ENCODE measurements at regions not wholly inside any gene's neighbourhood (a gene's known extent, or its start where the extent isn't known, plus 50 kb on each side); places are given as distances from the start of the nearest gene placed in this dataset.

DNA sequence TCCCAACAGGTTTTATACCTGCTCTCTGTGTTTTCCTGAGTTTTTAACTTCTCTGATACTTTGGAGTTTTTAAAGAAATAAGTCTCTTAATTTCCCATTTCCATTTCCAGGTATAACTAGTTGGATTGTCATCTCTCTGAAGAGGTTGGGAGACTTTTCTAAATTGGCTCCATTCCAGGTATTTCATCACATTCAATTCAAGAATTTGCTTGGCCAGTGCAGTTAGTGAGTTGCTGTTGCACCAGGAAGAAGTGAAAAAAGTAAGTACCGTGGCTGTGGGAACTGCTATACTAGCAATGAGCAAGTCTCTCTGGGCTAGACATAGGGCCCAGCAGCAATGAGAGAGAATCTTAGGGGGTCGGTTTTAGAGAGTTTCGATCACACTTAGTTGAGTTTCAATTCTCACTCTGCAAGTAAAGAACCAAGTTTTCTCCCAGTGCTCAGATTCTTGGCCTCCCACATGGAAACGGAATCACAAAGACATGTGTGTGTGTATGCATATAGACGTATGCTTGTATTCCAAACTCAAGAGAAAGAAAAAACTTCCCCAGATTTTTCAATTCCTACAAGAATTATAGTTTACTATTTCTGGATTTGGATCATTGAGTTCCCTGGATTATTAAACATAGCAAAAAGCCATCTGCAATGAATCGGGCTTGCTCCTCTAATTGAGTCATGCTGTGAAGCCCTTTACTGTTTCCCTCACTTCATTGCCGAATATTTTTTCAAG lies 894.4 kb downstream of the BCL11A start:
- no peak overlapping the region for H3K27ac Mint-ChIP-seq
- POLR2A ChIA-PET, result no interaction called here
- intact Hi-C loops (cut with micrococcal nuclease), result no loop called here
- CTCF ChIA-PET, result no interaction called here
- H3K4me3 Mint-ChIP-seq, result no peak overlapping the region
- no peaks in the 10 kb centered on the region for H3K4me1 Mint-ChIP-seq (ENCODE audit: low read depth)
- no peaks in the 10 kb centered on the region for H3K36me3 Mint-ChIP-seq
- no peaks in the 10 kb centered on the region for H3K9me3 Mint-ChIP-seq
- H3K27me3 Mint-ChIP-seq, result no peaks in the 10 kb centered on the region
- no peak for DNase-seq

DNA sequence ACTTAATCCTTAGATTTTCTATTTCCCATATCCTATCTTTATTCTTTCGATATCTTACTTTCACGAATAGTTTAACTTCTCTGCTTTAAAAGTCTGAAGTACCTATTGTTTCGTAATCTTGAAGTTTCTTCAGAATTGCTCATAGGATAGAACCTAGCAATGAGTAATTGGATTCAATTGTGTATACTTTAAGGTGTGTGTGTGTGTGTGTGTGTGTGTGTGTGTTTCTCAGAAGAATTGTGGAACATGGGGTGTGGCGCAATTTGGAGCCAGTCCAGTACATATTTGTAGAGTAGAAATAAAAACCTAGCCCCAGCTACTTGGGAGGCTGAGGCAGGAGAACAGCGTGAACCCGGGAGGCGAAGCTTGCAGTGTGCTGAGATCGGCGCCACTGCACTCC lies 897.6 kb downstream of the BCL11A start:
- H3K9me3 Mint-ChIP-seq, result no peaks in the 10 kb centered on the region
- H3K4me1 Mint-ChIP-seq (ENCODE audit: low read depth), result no peaks in the 10 kb centered on the region
- ChIA-PET POLR2A (no interaction called here), CTCF (no interaction called here)
- intact Hi-C loops (cut with micrococcal nuclease), result no loop called here
- DNase-seq, result no peak
- H3K27ac Mint-ChIP-seq, result no peak overlapping the region
- no peaks in the 10 kb centered on the region for H3K27me3 Mint-ChIP-seq
- H3K4me3 Mint-ChIP-seq, result no peak overlapping the region
- no peaks in the 10 kb centered on the region for H3K36me3 Mint-ChIP-seq

DNA sequence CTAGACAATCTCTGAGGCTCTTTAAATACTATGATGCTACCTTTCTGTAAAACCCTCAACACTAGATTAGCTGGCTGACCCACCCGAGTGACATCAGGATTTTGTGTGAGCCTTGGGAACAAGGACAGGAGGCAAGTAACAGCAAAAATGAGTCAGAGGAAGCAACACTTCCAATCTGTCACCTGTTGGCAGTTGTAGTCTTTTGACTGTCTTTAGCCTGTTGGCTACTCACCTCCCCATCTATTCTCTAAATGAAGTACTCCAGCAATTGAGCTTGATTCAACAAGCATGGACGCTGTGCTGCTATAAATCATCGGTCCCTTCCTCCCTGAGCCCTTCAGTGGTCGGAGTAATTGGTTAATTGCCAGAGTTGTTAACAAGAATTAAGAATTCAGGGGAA lies 898.7 kb downstream of the BCL11A start:
- Mint-ChIP-seq H3K27ac (no peak overlapping the region), H3K27me3 (no peaks in the 10 kb centered on the region), H3K9me3 (no peaks in the 10 kb centered on the region), H3K4me3 (no peak overlapping the region), H3K36me3 (no peaks in the 10 kb centered on the region), H3K4me1 (ENCODE audit: low read depth) (no peaks in the 10 kb centered on the region)
- POLR2A ChIA-PET, result no interaction called here
- CTCF ChIA-PET, result no interaction called here
- intact Hi-C loops (cut with micrococcal nuclease), result no loop called here
- no peak for DNase-seq

DNA sequence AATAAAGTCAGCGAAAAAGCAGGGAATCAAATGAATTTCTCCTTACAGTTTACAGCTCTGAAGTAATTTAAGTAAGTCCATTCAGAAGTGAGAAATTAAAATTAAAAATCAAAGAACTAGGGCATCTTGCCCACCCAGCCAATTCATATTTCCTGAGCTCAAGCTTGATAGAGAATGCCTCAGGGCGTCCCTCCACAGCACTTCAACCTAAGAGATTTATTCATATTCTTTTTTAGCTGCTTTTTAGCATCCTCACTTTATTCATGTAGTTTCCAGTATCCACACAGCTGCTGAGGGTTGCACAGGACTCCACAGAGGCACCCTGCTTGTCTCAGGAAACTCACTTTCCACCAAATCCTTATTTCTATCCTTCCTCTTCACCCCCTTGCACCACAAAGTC lies 900.3 kb downstream of the BCL11A start:
- Mint-ChIP-seq H3K27ac (no peak overlapping the region), H3K4me3 (no peak overlapping the region), H3K9me3 (no peaks in the 10 kb centered on the region), H3K36me3 (no peaks in the 10 kb centered on the region), H3K27me3 (no peaks in the 10 kb centered on the region), H3K4me1 (ENCODE audit: low read depth) (no peaks in the 10 kb centered on the region)
- CTCF ChIA-PET, result no interaction called here
- intact Hi-C loops (cut with micrococcal nuclease), result no loop called here
- DNase-seq, result no peak
- POLR2A ChIA-PET, result no interaction called here

DNA sequence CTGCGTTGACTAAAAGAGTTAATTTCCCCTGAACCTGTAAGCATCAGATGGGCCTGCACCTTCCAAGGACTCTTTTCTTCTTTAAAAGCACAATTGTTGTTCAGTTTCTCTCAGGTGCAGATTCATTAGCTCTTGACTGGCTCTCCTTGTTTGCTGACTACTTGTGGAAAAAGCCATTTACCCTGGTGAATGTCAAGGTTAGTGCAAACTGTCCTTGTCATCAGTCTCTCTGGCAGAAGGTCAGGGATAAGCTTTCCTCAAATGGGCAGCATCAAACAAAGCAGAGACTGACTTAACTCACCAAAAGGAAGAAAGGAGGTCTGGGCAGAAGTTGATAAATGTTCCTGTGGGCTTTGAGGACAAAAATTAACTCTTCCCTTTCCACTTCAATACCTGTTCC lies 922.7 kb downstream of the BCL11A start:
- intact Hi-C loops (cut with micrococcal nuclease), result no loop called here
- Mint-ChIP-seq H3K4me3 (no peak overlapping the region), H3K27me3 (no peaks in the 10 kb centered on the region), H3K9me3 (peaks cover 4% of the 10 kb centered on the region), H3K27ac (no peak overlapping the region), H3K36me3 (no peaks in the 10 kb centered on the region), H3K4me1 (ENCODE audit: low read depth) (no peaks in the 10 kb centered on the region)
- no peak for DNase-seq
- ChIA-PET CTCF (no interaction called here), POLR2A (no interaction called here)

DNA sequence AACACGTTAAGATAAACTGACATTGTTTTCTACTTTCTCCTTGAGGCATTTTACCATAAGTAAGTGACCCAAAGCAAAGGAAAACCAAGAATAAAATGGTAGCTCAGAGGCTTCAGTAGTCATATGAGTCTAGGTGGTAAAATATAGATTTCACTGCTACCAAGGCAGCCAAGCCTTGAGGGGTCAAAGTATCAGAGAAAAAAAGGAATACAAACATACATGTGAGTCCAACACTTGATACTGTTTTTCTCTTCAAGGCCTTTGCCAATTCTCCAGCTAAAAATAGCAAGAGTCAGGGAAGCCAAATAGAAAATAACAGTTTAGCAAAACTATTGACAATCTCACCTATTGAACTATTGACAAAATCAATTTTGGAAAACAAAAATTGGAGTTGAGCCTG lies 925.9 kb downstream of the BCL11A start:
- H3K27me3 Mint-ChIP-seq, result no peaks in the 10 kb centered on the region
- H3K36me3 Mint-ChIP-seq, result no peaks in the 10 kb centered on the region
- CTCF ChIA-PET, result no interaction called here
- no peaks in the 10 kb centered on the region for H3K4me1 Mint-ChIP-seq (ENCODE audit: low read depth)
- H3K9me3 Mint-ChIP-seq, result peaks cover 2% of the 10 kb centered on the region
- H3K27ac Mint-ChIP-seq, result no peak overlapping the region
- intact Hi-C loops (cut with micrococcal nuclease), result no loop called here
- DNase-seq, result no peak
- H3K4me3 Mint-ChIP-seq, result no peak overlapping the region
- POLR2A ChIA-PET, result no interaction called here

DNA sequence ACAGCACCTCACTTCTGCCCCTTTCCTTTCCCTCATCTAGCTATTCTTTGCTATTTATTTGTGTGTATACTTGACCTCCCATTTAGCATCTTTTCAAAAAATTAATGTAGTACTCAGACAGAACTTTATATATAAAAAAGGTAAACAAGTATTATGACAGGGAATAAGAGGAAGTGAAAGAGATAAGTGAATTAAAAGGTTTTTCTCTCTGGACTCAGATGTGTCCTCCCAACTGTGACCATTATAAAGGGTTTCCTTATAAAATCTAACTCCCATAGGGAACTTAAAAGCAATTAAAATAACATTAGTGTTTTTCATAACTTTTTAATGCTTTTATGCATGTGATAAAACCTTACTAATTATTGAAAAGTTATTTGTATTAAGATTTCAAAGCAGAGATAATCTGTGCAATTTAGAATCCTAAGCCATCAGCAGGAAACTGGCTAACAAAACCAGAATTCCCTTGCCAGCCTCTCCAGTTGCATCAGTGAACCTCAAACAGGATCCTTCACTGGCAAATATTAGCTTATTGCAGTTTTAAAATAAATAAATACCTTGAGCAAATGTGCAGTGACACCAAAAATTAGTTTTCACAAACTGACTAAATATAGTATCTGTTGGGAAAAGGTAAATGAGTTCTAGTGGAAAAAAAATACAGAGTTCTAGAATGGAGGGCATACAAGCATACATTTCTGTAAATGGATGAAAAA lies 930.7 kb downstream of the BCL11A start:
- Mint-ChIP-seq H3K27me3 (no peaks in the 10 kb centered on the region), H3K9me3 (peaks cover 6% of the 10 kb centered on the region), H3K4me3 (no peak overlapping the region), H3K4me1 (ENCODE audit: low read depth) (no peaks in the 10 kb centered on the region), H3K36me3 (no peaks in the 10 kb centered on the region), H3K27ac (no peak overlapping the region)
- intact Hi-C loops (cut with micrococcal nuclease), result no loop called here
- POLR2A ChIA-PET, result no interaction called here
- CTCF ChIA-PET, result no interaction called here
- DNase-seq, result no peak

DNA sequence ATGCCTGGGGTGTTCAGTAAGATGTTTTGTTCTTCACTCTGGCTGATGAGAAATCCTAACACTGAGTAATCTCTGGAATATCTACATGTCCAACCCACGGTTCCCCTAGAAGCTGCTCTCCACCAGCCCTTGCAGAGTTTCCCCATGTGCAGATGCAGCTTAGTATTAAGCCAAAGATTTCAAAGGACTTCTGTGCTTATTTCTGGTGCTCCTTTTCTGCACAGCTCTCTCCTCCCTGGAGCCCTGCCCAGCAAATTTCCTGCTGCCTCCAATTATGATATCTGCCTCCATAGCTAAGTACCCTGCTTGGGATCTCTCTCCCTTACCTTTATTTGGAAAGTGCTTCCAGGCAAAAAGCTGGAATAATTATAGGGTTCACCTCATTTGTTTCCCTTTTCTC lies 949.3 kb downstream of the BCL11A start:
- POLR2A ChIA-PET, result interaction anchor here (0.6 kb wide), 1 partner anchor 499 kb away, joined by 4 read pairs; no protein-coding TSS in a partner anchor
- Mint-ChIP-seq H3K27ac (no peak overlapping the region), H3K27me3 (no peaks in the 10 kb centered on the region), H3K36me3 (no peaks in the 10 kb centered on the region), H3K9me3 (peaks cover 6% of the 10 kb centered on the region), H3K4me3 (no peak overlapping the region), H3K4me1 (ENCODE audit: low read depth) (no peaks in the 10 kb centered on the region)
- CTCF ChIA-PET, result no interaction called here
- no peak for DNase-seq
- intact Hi-C loops (cut with micrococcal nuclease), result no loop called here

DNA sequence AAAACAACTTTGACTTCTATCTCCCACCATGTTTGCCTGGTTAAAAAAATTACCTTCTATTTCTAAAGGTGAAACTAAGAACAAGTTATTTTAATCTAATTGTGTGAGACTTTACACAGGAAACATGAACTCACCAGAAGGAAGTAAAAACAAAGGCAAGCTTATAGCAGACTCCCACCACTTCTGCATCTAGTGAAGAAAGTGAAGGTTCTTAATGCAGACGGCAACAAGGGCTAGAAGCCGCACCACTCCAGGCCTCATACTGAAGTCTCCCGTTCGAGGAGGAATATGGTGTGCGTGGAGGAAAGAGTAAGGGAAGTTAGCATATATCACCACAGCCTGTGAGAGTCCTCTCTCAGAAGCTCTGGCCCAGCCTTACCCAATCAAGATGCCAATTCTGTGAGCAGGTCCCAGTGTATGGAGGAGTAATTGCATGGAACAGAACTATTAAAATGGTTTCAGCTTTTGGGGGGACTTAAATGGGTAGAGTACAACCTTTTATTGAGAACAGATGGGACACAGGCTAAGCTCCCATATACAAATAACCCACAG lies 958.7 kb downstream of the BCL11A start:
- ChIA-PET CTCF (no interaction called here), POLR2A (no interaction called here)
- Mint-ChIP-seq H3K4me1 (ENCODE audit: low read depth) (no peaks in the 10 kb centered on the region), H3K4me3 (no peak overlapping the region), H3K27ac (no peak overlapping the region), H3K36me3 (no peaks in the 10 kb centered on the region), H3K9me3 (no peaks in the 10 kb centered on the region), H3K27me3 (no peaks in the 10 kb centered on the region)
- intact Hi-C loops (cut with micrococcal nuclease), result no loop called here
- no peak for DNase-seq

DNA sequence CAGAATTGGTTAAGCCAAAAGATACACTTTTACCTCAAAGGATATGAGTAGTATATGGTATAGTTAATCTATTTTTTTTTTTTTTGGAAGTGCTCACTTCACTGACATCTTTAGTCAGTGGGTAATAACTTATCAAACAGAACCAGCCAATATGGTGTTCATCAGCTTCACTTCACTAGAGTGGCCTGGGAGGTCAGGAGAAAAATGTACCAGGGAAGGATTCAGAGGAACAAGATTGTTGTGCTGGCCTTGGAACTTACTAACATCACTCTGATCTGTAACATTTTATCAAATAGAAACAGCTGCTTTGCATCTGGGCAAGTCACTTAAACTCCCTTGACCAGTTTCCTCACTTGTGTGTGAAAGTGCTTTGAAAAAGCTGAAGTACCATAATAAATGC lies 962.7 kb downstream of the BCL11A start:
- POLR2A ChIA-PET, result no interaction called here
- CTCF ChIA-PET, result no interaction called here
- intact Hi-C loops (cut with micrococcal nuclease), result no loop called here
- DNase-seq, result no peak
- H3K4me3 Mint-ChIP-seq, result no peak overlapping the region
- no peaks in the 10 kb centered on the region for H3K27me3 Mint-ChIP-seq
- no peaks in the 10 kb centered on the region for H3K9me3 Mint-ChIP-seq
- no peaks in the 10 kb centered on the region for H3K4me1 Mint-ChIP-seq (ENCODE audit: low read depth)
- no peak overlapping the region for H3K27ac Mint-ChIP-seq
- H3K36me3 Mint-ChIP-seq, result no peaks in the 10 kb centered on the region

DNA sequence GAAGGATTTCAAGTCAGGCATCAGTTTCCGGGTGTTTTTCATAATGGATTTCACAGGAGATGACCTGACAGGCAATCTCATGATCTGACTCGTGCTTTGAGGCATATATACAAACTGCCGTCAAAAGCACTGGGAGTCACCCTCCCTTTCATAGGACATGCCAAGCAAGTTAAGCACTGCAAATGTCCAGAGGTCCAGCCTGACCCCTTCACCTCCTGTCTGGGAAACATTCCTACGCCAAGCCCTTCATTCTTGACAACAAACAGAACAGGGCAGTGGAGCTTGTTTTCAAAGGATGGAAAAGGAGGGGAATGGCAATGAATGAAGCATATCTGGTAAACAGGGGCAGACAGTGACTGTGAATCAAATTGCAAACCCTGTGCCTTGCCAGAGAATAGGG lies 963.6 kb downstream of the BCL11A start:
- no peaks in the 10 kb centered on the region for H3K4me1 Mint-ChIP-seq (ENCODE audit: low read depth)
- H3K4me3 Mint-ChIP-seq, result no peak overlapping the region
- intact Hi-C loops (cut with micrococcal nuclease), result no loop called here
- H3K36me3 Mint-ChIP-seq, result no peaks in the 10 kb centered on the region
- H3K27me3 Mint-ChIP-seq, result no peaks in the 10 kb centered on the region
- CTCF ChIA-PET, result interaction anchor here (0.7 kb wide), 1 partner anchor 399 kb away, joined by 4 read pairs; no protein-coding TSS in a partner anchor
- H3K27ac Mint-ChIP-seq, result no peak overlapping the region
- POLR2A ChIA-PET, result no interaction called here
- no peak for DNase-seq
- no peaks in the 10 kb centered on the region for H3K9me3 Mint-ChIP-seq

DNA sequence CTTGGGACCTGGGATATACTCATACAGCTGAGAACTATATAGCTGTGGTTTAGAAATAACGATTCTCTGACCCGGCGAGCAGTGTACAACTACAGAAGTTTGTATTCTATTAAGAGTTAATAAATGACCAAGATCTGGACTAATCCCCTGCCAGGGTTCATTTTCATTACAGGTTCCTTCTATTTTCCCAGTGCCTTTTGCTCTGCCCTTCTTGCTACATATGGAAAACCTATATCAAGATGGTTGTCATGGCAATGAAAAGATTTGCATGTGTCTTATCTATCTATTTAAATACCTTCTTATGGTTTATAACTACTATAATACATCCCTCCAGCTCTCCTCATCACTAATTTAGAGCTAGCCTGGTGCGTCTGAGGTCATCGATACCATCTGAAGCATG lies 965.2 kb downstream of the BCL11A start:
- Mint-ChIP-seq H3K9me3 (no peaks in the 10 kb centered on the region), H3K27ac (no peak overlapping the region), H3K4me3 (no peak overlapping the region), H3K4me1 (ENCODE audit: low read depth) (no peaks in the 10 kb centered on the region), H3K27me3 (no peaks in the 10 kb centered on the region), H3K36me3 (no peaks in the 10 kb centered on the region)
- no peak for DNase-seq
- ChIA-PET POLR2A (no interaction called here), CTCF (no interaction called here)
- intact Hi-C loops (cut with micrococcal nuclease), result no loop called here

DNA sequence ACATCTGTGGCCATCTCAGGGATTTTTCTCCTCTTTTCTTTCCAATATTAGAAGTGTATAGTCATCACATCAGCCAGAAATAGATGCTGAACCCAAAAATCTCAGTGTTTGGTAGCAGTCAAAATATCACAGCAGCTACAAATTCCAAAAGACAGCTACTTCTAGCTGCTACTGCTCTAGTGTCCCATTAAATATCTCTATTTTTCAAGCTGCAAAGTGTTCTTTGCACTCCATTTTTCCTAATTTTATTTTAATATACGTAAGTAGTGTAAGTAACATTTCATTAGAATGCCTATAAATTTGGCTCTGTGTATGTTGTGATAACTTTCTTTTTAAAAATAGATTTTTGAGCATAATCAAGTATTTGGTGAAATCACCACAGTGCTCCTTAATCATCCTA lies 967.3 kb downstream of the BCL11A start:
- H3K27ac Mint-ChIP-seq, result no peak overlapping the region
- DNase-seq, result no peak
- no peaks in the 10 kb centered on the region for H3K4me1 Mint-ChIP-seq (ENCODE audit: low read depth)
- no peak overlapping the region for H3K4me3 Mint-ChIP-seq
- no peaks in the 10 kb centered on the region for H3K27me3 Mint-ChIP-seq
- ChIA-PET POLR2A (no interaction called here), CTCF (no interaction called here)
- H3K36me3 Mint-ChIP-seq, result no peaks in the 10 kb centered on the region
- no peaks in the 10 kb centered on the region for H3K9me3 Mint-ChIP-seq
- intact Hi-C loops (cut with micrococcal nuclease), result no loop called here
